LoVo (cell line): ENCODE measurements at regions not wholly inside any gene's neighbourhood (a gene's known extent, or its start where the extent isn't known, plus 50 kb on each side); places are given as distances from the start of the nearest gene placed in this dataset.

ENCODE experiments used
- DNase-seq: peaks from one replicate; pipeline ENCODE4 v3.0.0-alpha.2; 2016; ENCODE audit warnings: low spot score

- no peak for DNase-seq
Observed at GRCh38 chr7:85074-85882, 107.1 kb upstream of the FAM20C start.

- no peak for DNase-seq
Observed at GRCh38 chr7:85883-86515, 106.4 kb upstream of the FAM20C start.

GRCh38 chr7:86629-87028, 105.7 kb upstream of the FAM20C start:
- no peak for DNase-seq

- DNase-seq = no peak
Observed at GRCh38 chr7:87047-87446, 105.3 kb upstream of the FAM20C start.

GRCh38 chr7:87671-88070, 104.7 kb upstream of the FAM20C start:
- no peak for DNase-seq

- DNase-seq = no peak
Observed at GRCh38 chr7:88095-88926, 104.1 kb upstream of the FAM20C start.

GRCh38 chr7:88927-89231, 103.5 kb upstream of the FAM20C start:
- no peak for DNase-seq

GRCh38 chr7:89232-90019, 102.9 kb upstream of the FAM20C start:
- peak; percentile 23 for DNase-seq

GRCh38 chr7:90111-91063, 102.0 kb upstream of the FAM20C start:
- DNase-seq = no peak

- no peak for DNase-seq
Observed at GRCh38 chr7:91396-92175, 100.8 kb upstream of the FAM20C start.

- no peak for DNase-seq
Observed at GRCh38 chr7:92231-92674, 100.1 kb upstream of the FAM20C start.

- DNase-seq = no peak
Observed at GRCh38 chr7:92888-93672, 99.3 kb upstream of the FAM20C start.

GRCh38 chr7:94251-94801, 98.0 kb upstream of the FAM20C start:
- DNase-seq = no peak

- DNase-seq = no peak
Observed at GRCh38 chr7:95180-95862, 97.0 kb upstream of the FAM20C start.

- no peak for DNase-seq
Observed at GRCh38 chr7:95863-96260, 96.5 kb upstream of the FAM20C start.

- DNase-seq = no peak
Observed at GRCh38 chr7:96861-97260, 95.5 kb upstream of the FAM20C start.

- no peak for DNase-seq
Observed at GRCh38 chr7:97310-97841, 95.0 kb upstream of the FAM20C start.
